ENCODE measurements at regions not wholly inside any gene's neighbourhood (a gene's known extent, or its start where the extent isn't known, plus 50 kb on each side); places are given as distances from the start of the nearest gene placed in this dataset.

DNA sequence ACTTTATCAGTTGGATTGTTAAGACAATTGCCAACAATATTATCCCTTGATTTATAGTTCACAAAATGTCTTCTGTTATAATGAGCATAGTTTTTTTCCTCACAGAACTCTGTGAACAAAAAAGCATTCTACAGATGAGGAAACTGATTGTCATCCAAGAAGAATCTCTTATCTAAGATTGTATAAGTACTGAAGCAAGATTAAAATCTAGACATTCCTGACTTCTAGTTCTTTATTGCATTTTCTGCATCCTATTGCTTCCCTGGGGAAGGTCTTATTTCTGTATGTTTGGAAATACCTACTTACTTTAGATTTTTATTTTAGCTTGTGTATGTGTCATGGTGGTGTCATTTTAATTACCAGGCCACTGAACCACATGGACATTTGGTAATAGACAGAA lies 884.9 kb upstream of the WWC1 start:
- TF ChIP-seq TAF1 (IDR thresholded peaks at IDR 0.05; ENCODE audit: low read depth): no peak
- TF ChIP-seq, protein P1, sequence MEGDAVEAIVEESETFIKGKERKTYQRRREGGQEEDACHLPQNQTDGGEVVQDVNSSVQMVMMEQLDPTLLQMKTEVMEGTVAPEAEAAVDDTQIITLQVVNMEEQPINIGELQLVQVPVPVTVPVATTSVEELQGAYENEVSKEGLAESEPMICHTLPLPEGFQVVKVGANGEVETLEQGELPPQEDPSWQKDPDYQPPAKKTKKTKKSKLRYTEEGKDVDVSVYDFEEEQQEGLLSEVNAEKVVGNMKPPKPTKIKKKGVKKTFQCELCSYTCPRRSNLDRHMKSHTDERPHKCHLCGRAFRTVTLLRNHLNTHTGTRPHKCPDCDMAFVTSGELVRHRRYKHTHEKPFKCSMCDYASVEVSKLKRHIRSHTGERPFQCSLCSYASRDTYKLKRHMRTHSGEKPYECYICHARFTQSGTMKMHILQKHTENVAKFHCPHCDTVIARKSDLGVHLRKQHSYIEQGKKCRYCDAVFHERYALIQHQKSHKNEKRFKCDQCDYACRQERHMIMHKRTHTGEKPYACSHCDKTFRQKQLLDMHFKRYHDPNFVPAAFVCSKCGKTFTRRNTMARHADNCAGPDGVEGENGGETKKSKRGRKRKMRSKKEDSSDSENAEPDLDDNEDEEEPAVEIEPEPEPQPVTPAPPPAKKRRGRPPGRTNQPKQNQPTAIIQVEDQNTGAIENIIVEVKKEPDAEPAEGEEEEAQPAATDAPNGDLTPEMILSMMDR (IDR thresholded peaks at IDR 0.05; ENCODE audit: poor library complexity, severe bottlenecking): no peak
- no peak for TF ChIP-seq SMC3 (conservative IDR thresholded peaks at IDR 0.05; ENCODE audit: poor library complexity)
- TF ChIP-seq, protein P2, sequence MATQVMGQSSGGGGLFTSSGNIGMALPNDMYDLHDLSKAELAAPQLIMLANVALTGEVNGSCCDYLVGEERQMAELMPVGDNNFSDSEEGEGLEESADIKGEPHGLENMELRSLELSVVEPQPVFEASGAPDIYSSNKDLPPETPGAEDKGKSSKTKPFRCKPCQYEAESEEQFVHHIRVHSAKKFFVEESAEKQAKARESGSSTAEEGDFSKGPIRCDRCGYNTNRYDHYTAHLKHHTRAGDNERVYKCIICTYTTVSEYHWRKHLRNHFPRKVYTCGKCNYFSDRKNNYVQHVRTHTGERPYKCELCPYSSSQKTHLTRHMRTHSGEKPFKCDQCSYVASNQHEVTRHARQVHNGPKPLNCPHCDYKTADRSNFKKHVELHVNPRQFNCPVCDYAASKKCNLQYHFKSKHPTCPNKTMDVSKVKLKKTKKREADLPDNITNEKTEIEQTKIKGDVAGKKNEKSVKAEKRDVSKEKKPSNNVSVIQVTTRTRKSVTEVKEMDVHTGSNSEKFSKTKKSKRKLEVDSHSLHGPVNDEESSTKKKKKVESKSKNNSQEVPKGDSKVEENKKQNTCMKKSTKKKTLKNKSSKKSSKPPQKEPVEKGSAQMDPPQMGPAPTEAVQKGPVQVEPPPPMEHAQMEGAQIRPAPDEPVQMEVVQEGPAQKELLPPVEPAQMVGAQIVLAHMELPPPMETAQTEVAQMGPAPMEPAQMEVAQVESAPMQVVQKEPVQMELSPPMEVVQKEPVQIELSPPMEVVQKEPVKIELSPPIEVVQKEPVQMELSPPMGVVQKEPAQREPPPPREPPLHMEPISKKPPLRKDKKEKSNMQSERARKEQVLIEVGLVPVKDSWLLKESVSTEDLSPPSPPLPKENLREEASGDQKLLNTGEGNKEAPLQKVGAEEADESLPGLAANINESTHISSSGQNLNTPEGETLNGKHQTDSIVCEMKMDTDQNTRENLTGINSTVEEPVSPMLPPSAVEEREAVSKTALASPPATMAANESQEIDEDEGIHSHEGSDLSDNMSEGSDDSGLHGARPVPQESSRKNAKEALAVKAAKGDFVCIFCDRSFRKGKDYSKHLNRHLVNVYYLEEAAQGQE (IDR thresholded peaks at IDR 0.05; ENCODE audit: borderline replicate concordance): no peak
